ENCODE measurements at regions not wholly inside any gene's neighbourhood (a gene's known extent, or its start where the extent isn't known, plus 50 kb on each side); places are given as distances from the start of the nearest gene placed in this dataset.

GRCh38 chr11:116219171-116219635, 553.6 kb downstream of the BUD13 start:
- DNase-seq (ENCODE audit: low spot score): no peak

- DNase-seq (ENCODE audit: low spot score): no peak
Observed at GRCh38 chr11:116217441-116217840, 555.3 kb downstream of the BUD13 start.

DNA sequence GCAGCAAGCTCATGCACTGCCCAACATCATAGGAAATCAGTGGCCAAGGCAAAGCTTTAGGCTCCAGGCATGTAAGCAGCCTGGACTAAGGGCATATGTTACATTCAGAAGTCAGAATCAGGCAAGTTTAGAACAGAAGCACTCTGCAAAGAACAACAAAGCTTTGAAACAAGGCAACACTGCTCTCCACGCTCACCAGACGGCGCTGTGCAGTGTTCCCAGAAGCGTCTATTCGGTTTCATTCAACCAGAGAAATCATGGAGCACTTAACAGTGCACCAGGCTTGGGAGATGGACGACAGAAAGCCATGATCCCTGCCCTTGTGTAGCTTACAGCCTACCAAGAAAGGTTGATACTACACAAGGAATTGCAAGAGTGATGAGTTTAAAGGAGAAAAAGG, 555.8 kb downstream of the BUD13 start:
- DNase-seq (ENCODE audit: low spot score): peak; percentile 67

DNA sequence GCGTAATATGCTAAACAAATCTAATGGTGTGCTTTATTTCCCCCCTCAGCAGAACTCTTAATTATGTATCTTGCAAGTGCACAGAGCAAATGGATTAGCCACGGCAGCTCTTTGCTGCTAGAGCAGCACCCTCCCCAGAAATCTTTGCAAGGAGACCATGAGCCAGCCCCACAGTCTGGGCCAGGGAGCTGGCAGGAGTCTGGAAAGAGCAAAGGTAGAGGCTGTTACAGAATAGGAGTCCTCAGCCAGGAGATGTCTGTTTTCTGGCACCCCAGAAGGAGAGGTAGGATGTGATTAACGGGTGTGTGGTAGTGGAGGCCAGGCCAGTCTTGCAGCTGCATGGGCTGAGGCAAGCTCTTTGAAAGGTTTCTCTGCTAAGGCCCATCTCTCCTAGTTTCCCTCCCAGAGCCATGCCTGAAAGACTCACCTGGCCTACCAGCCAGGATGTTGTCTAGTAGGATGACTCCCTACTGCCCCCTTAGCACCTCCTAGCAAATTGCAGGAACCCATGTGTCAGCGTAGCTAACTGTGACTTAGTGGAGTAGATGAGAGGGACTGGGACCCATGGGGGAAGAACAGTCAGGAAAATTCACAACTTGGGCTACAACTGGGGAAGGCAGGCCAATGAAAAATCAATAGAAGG, 557.2 kb downstream of the BUD13 start:
- DNase-seq (ENCODE audit: low spot score): no peak

DNA sequence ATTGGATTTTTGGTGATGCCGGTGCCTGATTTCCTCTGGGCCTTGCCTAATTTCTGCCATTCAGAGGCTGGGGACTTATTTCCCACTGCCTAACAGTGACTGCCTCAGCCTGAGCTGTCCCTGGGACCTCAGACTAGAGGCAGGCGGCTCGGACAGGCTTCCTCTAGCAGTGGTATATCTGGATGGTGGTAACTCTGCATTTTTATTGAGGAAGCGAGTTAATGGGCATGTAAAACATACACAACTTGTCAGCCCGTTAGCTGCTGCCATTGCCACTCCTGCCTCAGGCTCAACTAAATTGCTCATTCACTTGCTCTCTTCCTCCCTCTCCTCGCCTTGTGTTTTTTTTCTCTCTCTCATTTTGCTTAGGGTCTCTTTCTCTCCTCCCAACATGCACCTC, 561.6 kb downstream of the BUD13 start:
- DNase-seq (ENCODE audit: low spot score): no peak

DNA sequence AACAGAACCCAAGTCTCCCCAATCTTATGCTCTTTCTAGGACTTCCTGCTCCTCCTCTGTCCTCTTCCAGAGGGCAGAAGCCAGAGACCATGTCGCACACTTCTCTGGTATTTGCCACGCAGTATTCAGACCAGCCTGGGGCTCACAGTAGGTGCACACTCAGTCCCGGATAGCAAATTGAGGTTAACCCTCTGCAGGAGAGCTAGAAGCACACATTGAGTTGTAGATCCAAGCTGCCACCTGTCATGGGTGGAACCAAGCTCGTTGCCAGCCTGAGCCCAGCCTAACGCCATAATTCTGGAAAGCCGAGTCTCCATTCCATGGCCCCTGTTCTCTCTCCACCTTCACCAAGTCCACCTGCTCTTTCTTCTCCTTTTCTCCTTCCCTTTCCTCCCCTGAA, 562.1 kb downstream of the BUD13 start:
- DNase-seq (ENCODE audit: low spot score): no peak

- no peak for DNase-seq (ENCODE audit: low spot score)
Observed at GRCh38 chr11:116209255-116209654, 563.5 kb downstream of the BUD13 start.

GRCh38 chr11:116207421-116208141, 565.2 kb downstream of the BUD13 start:
- no peak for DNase-seq (ENCODE audit: low spot score)

GRCh38 chr11:116207019-116207418, 565.8 kb downstream of the BUD13 start:
- DNase-seq (ENCODE audit: low spot score): no peak

DNA sequence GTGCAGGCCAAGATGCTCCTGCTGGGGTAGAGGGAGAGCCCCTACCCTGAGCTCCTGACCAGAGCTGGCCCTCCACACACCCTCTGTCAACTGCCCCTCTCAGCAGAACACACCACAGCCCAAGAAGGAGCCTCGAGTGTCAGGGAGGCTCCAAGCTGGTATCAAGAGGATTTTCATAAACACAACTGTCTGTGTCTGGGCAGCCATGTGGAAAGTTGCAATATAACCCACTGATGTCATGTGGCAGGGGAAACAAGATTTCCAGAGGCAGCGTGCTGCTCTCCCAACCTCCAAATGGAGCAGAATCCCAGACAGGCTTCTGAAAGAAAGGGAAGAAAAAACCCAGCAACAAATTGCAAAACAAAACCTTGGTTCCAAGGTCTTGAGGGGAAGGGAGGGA, 569.9 kb downstream of the BUD13 start:
- no peak for DNase-seq (ENCODE audit: low spot score)

DNA sequence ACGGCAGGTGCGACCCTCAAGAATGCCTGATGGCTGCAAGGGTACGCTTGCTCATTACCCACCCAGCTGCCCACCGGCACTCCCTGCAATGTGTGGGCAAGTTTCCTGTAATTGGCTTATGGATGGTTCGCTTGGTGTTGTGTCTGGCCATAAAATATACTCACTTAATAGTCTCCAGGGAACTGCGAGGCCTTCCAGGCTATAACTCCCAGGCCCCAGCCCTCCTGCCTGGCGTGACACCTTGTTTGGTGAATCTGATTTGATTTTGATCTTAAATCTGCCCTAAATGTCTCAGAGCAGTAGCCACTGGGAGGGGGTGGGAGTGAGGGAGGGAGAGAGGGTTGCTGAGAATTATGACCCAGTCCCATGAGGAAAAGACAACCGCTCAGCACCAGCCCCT, 572.2 kb downstream of the BUD13 start:
- no peak for DNase-seq (ENCODE audit: low spot score)

DNA sequence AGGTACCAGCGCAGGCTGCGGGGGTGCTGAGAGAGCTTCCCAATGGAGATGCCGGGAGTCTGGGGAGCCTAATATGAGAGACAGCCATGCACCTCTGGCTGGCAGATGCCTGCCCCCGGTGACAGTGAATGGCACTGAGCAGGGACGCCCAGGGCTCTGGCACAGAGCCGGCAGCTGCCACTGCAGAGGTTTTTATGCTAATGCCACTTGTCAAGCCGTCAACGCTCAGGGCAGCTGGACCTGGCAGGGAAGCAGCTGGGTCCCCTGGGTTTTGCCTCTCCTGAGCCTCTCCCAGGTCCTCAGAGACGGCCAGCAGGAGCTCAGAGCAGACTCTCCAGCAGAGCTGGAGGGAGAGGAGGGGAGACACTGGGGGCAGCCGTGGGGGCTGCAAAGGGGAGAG, 573.6 kb downstream of the BUD13 start:
- no peak for DNase-seq (ENCODE audit: low spot score)

- DNase-seq (ENCODE audit: low spot score): no peak
Observed at GRCh38 chr11:116194156-116194904, 578.5 kb downstream of the BUD13 start.

DNA sequence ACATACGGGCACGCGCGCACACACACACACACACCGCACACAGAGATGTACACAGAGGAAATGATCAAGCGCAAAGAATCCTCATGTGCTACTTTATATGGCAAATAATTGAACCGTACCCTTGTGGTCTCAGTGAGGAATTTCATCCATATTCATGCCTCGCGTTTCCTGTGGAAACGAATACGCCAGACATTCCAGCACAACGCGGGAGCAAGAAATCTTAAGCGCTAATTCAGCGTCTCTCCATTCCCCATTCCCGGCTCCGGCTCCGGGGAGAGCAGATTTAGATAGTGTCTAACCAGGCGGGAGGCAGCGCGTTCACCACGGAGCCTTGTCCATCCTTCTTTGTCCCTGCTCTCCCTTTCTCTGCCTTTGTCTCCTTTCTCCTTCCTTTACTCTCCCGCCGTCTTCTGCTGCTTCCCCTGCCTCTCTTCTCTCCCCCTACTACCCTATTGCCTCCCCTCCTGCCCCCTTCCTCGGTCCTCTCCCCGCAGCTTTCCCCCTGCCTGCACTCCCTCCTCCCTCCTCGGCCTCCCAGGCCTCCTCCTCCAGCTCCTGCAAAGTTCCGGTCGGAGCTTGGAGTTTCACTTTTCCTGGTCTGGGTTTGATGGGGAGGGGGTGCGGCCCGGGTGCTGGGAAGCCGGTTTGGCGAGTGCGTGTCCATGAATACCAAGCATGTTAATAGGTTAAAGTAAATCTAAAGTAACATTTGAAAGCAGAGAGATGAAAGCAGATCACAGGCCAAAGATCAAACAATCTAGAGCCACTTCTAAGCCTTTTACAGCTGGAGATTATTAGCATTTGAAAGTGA, 579.3 kb downstream of the BUD13 start:
- DNase-seq (ENCODE audit: low spot score): peak; percentile 26

GRCh38 chr11:116192509-116193210, 580.1 kb downstream of the BUD13 start:
- peak; percentile 11 for DNase-seq (ENCODE audit: low spot score)

DNA sequence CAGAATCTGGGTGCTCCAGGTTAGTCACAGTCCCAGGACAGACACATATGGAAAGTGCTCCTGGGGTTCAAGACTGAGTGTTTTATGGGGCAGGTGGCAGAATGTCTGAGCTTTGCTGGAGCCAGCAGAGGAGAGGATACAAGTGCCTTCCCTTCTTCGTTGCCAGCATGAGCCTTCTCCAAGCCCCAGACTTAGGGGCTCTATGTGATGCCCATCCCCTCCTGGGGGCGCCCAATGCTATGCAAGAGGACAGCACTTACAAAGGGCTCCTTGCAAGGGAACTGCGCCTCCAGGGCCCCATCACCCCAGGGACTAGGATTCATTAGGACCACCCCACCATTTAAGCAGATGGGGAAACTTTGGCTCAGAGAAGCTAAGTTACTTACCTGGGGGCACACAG, 581.9 kb downstream of the BUD13 start:
- DNase-seq (ENCODE audit: low spot score): no peak

- no peak for DNase-seq (ENCODE audit: low spot score)
Observed at GRCh38 chr11:116189408-116190170, 583.2 kb downstream of the BUD13 start.

- DNase-seq (ENCODE audit: low spot score): no peak
Observed at GRCh38 chr11:116188350-116188749, 584.4 kb downstream of the BUD13 start.

- no peak for DNase-seq (ENCODE audit: low spot score)
Observed at GRCh38 chr11:116187026-116187425, 585.8 kb downstream of the BUD13 start.

GRCh38 chr11:116185551-116185950, 587.2 kb downstream of the BUD13 start:
- DNase-seq (ENCODE audit: low spot score): no peak

- no peak for DNase-seq (ENCODE audit: low spot score)
Observed at GRCh38 chr11:116184763-116185162, 588.0 kb downstream of the BUD13 start.

All from Ammon's horn (tissue), 1 donor.